Gastroesophageal sphincter (tissue), 4 donors: ENCODE measurements at regions not wholly inside any gene's neighbourhood (a gene's known extent, or its start where the extent isn't known, plus 50 kb on each side); places are given as distances from the start of the nearest gene placed in this dataset.

Experiments used
- ATAC-seq: fragments of 150-250 bp; one replicate; pipeline ENCODE4 v1.9.1; 2016; ENCODE audit warnings: mild to moderate bottlenecking, moderate library complexity
- H3K27ac ChIP-seq, 4 donors: fragments of 200-600 bp; sonication (generic) in 3 of 4; 1 replicate in 3 of 4; 2 replicates in 1 of 4; pipeline ENCODE4 v1.5.1; 2016 to 2019
- H3K27me3 ChIP-seq: fragments of 200-600 bp; sonication (generic); one replicate; pipeline ENCODE4 v1.5.1; 2019
- H3K36me3 ChIP-seq, 2 donors: fragments of 200-600 bp; sonication (generic); one replicate each; pipeline ENCODE4 v1.5.1; 2019; ENCODE audit warnings: control low read depth in 1 of 2
- H3K4me1 ChIP-seq, 3 donors: fragments of 200-600 bp; sonication (generic); 1 replicate in 2 of 3; 2 replicates in 1 of 3; pipeline ENCODE4 v1.5.1; 2016 to 2019; ENCODE audit warnings: control low read depth in 2 of 3
- H3K4me3 ChIP-seq, 2 donors: fragments of 200-600 bp; sonication (generic); one replicate each; pipeline ENCODE4 v1.5.1; 2019; ENCODE audit warnings: mild to moderate bottlenecking in 1 of 2, moderate library complexity in 1 of 2
- H3K9me3 ChIP-seq, 3 donors: fragments of 200-600 bp; sonication (generic); one replicate each; pipeline ENCODE4 v1.5.1; 2017 to 2019; ENCODE audit warnings: control low read depth in 2 of 3
- CTCF ChIP-seq, 4 experiments: fragments of 200-600 bp in 2 of 4; fragments of 450-650 bp in 2 of 4; sonication (generic) in 1 of 4; IDR thresholded peaks; one replicate each; pipeline ENCODE4 v1.5.1; 2017 to 2019; ENCODE audit warnings: antibody characterized with exemption in 4 of 4, mild to moderate bottlenecking in 2 of 4, moderate library complexity in 2 of 4
- EP300 ChIP-seq: sonication (generic); formaldehyde crosslinking; IDR thresholded peaks from one replicate; pipeline ENCODE4 v1.6.1; 2017; ENCODE audit warnings: antibody characterized with exemption, mild to moderate bottlenecking
- POLR2A ChIP-seq, 2 donors: fragments of 450-650 bp; IDR thresholded peaks; one replicate each; pipeline ENCODE4 v1.6.1; 2017; ENCODE audit warnings: antibody characterized with exemption in 2 of 2, mild to moderate bottlenecking in 2 of 2, moderate library complexity in 1 of 2
- POLR2AphosphoS5 ChIP-seq: sonication (generic); formaldehyde crosslinking; IDR thresholded peaks from one replicate; pipeline ENCODE4 v1.6.1; 2017; ENCODE audit warnings: antibody characterized with exemption
- WGBS, 2 donors: methylation state at CpG; one replicate each; pipeline ENCODE4 v1.1.5; 2018; ENCODE audit warnings: low coverage in 1 of 2; 5-methylcytosine and 5-hydroxymethylcytosine counted together

- Histone ChIP-seq H3K27ac (peak overlapping the region; percentile 20 to 66 (median 58)), H3K9me3 (no peaks in the 10 kb centered on the region), H3K4me3 (no peak overlapping the region), H3K4me1 (peaks cover 3 to 37% (median 4%) of the 10 kb centered on the region in 3 donors), H3K36me3 (no peaks in the 10 kb centered on the region), H3K27me3 (no peaks in the 10 kb centered on the region)
- peak; percentile 57 for ATAC-seq
- 41% methylated on average over 3 of the region's 3 CpGs for WGBS, 2 donors
- no peak for TF ChIP-seq CTCF (IDR thresholded peaks at IDR 0.05)
- no peak for TF ChIP-seq POLR2A (IDR thresholded peaks at IDR 0.05)
- TF ChIP-seq EP300, result no peak
- TF ChIP-seq POLR2AphosphoS5, result peak; percentile 59
Observed at GRCh38 chr2:215793747-215794595, 219.4 kb downstream of the MREG start.

- no peaks in the 10 kb centered on the region for H3K36me3 ChIP-seq
- no peak for TF ChIP-seq POLR2AphosphoS5
- TF ChIP-seq CTCF (IDR thresholded peaks at IDR 0.05), result no peak
- TF ChIP-seq POLR2A (IDR thresholded peaks at IDR 0.05), result no peak
- TF ChIP-seq EP300, result no peak
- 39 to 94% methylated on average over 4 of the region's 4 CpGs for WGBS, 2 donors
- ATAC-seq, result no peak
- peak overlapping the region in 3 of 4 donors; percentile 25 to 66 (median 46) for H3K27ac ChIP-seq
- no peaks in the 10 kb centered on the region for H3K9me3 ChIP-seq
- H3K27me3 ChIP-seq, result no peaks in the 10 kb centered on the region
- no peak overlapping the region for H3K4me3 ChIP-seq
- peaks cover 0 to 37% (median 3%) of the 10 kb centered on the region in 3 donors for H3K4me1 ChIP-seq
Observed at GRCh38 chr2:215791481-215791937, 221.8 kb downstream of the MREG start.

GRCh38 chr2:215790523-215791421 lies 222.6 kb downstream of the MREG start:
- Histone ChIP-seq H3K27me3 (no peaks in the 10 kb centered on the region), H3K4me1 (peaks cover 0 to 30% (median 3%) of the 10 kb centered on the region in 3 donors), H3K27ac (peak overlapping the region in 3 of 4 donors; percentile 2 to 66 (median 25)), H3K4me3 (no peak overlapping the region), H3K9me3 (no peaks in the 10 kb centered on the region), H3K36me3 (no peaks in the 10 kb centered on the region)
- no peak for ATAC-seq
- 57 to 68% methylated on average over 4 to 6 of the region's 6 CpGs for WGBS, 2 donors
- TF ChIP-seq POLR2A (IDR thresholded peaks at IDR 0.05) (no peak), CTCF (IDR thresholded peaks at IDR 0.05) (no peak), POLR2AphosphoS5 (no peak), EP300 (no peak)

GRCh38 chr2:215787565-215788178 lies 225.7 kb downstream of the MREG start:
- Histone ChIP-seq H3K27ac (no peak overlapping the region), H3K9me3 (no peaks in the 10 kb centered on the region), H3K36me3 (no peaks in the 10 kb centered on the region), H3K27me3 (no peaks in the 10 kb centered on the region), H3K4me3 (no peak overlapping the region), H3K4me1 (peaks cover 0 to 26% (median 5%) of the 10 kb centered on the region in 3 donors)
- ATAC-seq, result no peak
- TF ChIP-seq CTCF (IDR thresholded peaks at IDR 0.05) (no peak), POLR2AphosphoS5 (no peak), POLR2A (IDR thresholded peaks at IDR 0.05) (no peak), EP300 (no peak)
- 75 to 88% methylated on average over 2 to 7 of the region's 7 CpGs for WGBS, 2 donors
